ENCODE measurements at regions not wholly inside any gene's neighbourhood (a gene's known extent, or its start where the extent isn't known, plus 50 kb on each side); places are given as distances from the start of the nearest gene placed in this dataset.

DNA sequence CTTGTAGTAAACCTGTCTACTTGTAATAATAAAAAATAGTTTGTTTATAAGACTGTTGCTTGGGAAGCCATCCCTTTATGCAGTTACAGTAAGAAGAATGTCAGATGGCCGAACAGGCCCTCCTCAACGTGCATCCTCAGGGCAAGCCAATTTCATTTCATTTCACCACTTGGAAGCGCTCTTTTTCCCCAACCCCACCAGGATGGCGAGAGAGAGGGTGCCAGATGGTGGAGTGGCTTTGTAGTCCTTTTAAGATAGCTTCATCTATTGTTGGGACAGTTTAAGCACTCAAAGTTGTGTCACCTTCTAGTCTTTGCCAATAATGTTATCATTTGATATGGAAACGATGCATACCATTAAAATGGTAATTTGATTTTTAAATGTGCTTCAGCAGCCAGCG lies 356.3 kb upstream of the CAMK1G start:
- POLR2A ChIA-PET = no interaction called here
- no peaks in the 10 kb centered on the region for H3K4me1 Mint-ChIP-seq (ENCODE audit: low read depth)
- CTCF ChIA-PET = no interaction called here
- H3K27ac Mint-ChIP-seq = no peak overlapping the region
- H3K4me3 Mint-ChIP-seq = no peak overlapping the region
- ATAC-seq = no peak
- H3K27me3 Mint-ChIP-seq (ENCODE audit: low read depth) = no peaks in the 10 kb centered on the region
- H3K9me3 Mint-ChIP-seq (ENCODE audit: insufficient read depth) = no peaks in the 10 kb centered on the region
- no peak for DNase-seq
- no peaks in the 10 kb centered on the region for H3K36me3 Mint-ChIP-seq (ENCODE audit: low read depth)

GRCh38 chr1:209227941-209228340 lies 355.6 kb upstream of the CAMK1G start:
- no peaks in the 10 kb centered on the region for H3K27me3 Mint-ChIP-seq (ENCODE audit: low read depth)
- no peak for ATAC-seq
- POLR2A ChIA-PET = no interaction called here
- no peaks in the 10 kb centered on the region for H3K36me3 Mint-ChIP-seq (ENCODE audit: low read depth)
- no peaks in the 10 kb centered on the region for H3K4me1 Mint-ChIP-seq (ENCODE audit: low read depth)
- no peak overlapping the region for H3K4me3 Mint-ChIP-seq
- CTCF ChIA-PET = no interaction called here
- no peaks in the 10 kb centered on the region for H3K9me3 Mint-ChIP-seq (ENCODE audit: insufficient read depth)
- no peak overlapping the region for H3K27ac Mint-ChIP-seq
- no peak for DNase-seq

- H3K27me3 Mint-ChIP-seq (ENCODE audit: low read depth) = no peaks in the 10 kb centered on the region
- ATAC-seq (no peak), DNase-seq (no peak)
- H3K4me3 Mint-ChIP-seq = no peak overlapping the region
- H3K9me3 Mint-ChIP-seq (ENCODE audit: insufficient read depth) = no peaks in the 10 kb centered on the region
- ChIA-PET CTCF (no interaction called here), POLR2A (no interaction called here)
- H3K4me1 Mint-ChIP-seq (ENCODE audit: low read depth) = no peaks in the 10 kb centered on the region
- no peaks in the 10 kb centered on the region for H3K36me3 Mint-ChIP-seq (ENCODE audit: low read depth)
- no peak overlapping the region for H3K27ac Mint-ChIP-seq
These were observed 353.9 kb upstream of the CAMK1G start for GRCh38 chr1:209229494-209230061.

- CTCF ChIA-PET = no interaction called here
- Mint-ChIP-seq H3K27me3 (ENCODE audit: low read depth) (no peaks in the 10 kb centered on the region), H3K27ac (no peak overlapping the region)
These were observed 353.2 kb upstream of the CAMK1G start for GRCh38 chr1:209230314-209230713.

DNA sequence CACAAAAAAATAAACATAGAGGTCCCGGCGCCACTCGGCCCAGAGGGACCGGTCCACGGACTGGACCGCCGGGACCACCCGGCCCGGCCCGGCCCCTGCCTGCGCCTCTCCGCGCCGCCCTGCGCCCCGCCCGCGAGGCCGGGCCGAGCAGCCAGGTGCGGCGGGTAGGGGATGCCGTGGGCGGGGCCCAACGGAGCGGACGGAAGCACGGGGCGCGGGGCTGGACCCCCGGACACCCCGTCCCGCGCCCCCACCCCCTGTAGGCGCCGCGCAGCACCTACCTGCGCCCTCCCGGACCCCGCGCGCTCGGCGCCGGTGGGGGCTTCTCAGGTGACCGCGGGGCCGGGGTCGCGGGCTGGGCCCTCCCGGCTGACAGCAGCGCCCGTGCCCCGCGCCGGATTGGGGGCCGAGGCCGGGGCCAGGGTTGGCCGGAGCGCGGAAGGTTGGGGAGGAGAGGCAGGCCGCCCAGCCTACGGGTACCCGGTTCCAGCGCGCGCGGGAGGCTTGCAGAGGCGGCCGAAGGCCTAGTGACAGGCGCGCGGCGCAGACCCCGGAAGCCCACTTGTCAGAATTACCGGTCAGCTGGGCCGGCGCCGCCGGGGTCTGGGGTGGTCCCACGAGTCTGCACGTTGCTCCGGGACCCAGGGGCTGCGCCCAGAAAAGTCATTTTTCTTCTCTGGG lies 351.9 kb upstream of the CAMK1G start:
- no peak overlapping the region for H3K4me3 Mint-ChIP-seq
- ATAC-seq = no peak

More at GRCh38 chr1:209230314-209230713, 353.2 kb upstream of the CAMK1G start:
- no peak for ATAC-seq
- Mint-ChIP-seq H3K4me1 (ENCODE audit: low read depth) (no peaks in the 10 kb centered on the region), H3K4me3 (no peak overlapping the region), H3K36me3 (ENCODE audit: low read depth) (no peaks in the 10 kb centered on the region), H3K9me3 (ENCODE audit: insufficient read depth) (no peaks in the 10 kb centered on the region)
- POLR2A ChIA-PET = no interaction called here
- no peak for DNase-seq

DNA sequence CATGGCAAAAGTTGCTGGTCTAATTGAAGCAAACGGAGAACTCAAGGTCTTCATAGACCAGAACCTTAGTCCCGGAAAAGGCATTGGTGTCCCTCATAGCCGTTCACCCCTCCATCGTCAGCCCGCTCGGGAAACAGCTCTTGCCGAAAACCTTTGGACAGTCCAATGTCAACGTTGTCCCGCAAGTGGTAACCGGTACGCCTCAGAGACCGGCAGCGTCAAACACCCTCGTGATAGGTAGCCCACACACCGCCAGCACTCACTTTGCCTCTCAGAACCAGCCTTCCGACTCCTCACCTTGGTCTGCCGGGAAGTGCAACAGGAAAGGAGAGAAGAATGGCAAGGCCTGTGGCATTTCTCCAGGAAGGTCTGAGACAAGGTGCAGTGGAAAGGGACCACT lies 351.3 kb upstream of the CAMK1G start:
- no peaks in the 10 kb centered on the region for H3K36me3 Mint-ChIP-seq (ENCODE audit: low read depth)
- H3K4me1 Mint-ChIP-seq (ENCODE audit: low read depth) = no peaks in the 10 kb centered on the region
- POLR2A ChIA-PET = no interaction called here
- DNase-seq = no peak
- no peak overlapping the region for H3K4me3 Mint-ChIP-seq
- H3K9me3 Mint-ChIP-seq (ENCODE audit: insufficient read depth) = no peaks in the 10 kb centered on the region
- ATAC-seq = no peak
- no peaks in the 10 kb centered on the region for H3K27me3 Mint-ChIP-seq (ENCODE audit: low read depth)
- CTCF ChIA-PET = no interaction called here
- H3K27ac Mint-ChIP-seq = no peak overlapping the region

More for the DNA sequence above, 351.9 kb upstream of the CAMK1G start:
- ChIA-PET CTCF (no interaction called here), POLR2A (no interaction called here)
- Mint-ChIP-seq H3K9me3 (ENCODE audit: insufficient read depth) (no peaks in the 10 kb centered on the region), H3K36me3 (ENCODE audit: low read depth) (no peaks in the 10 kb centered on the region), H3K27ac (no peak overlapping the region), H3K27me3 (ENCODE audit: low read depth) (no peaks in the 10 kb centered on the region), H3K4me1 (ENCODE audit: low read depth) (no peaks in the 10 kb centered on the region)
- DNase-seq = no peak

GRCh38 chr1:209232759-209233158 lies 350.8 kb upstream of the CAMK1G start:
- ATAC-seq (no peak), DNase-seq (no peak)
- Mint-ChIP-seq H3K4me1 (ENCODE audit: low read depth) (no peaks in the 10 kb centered on the region), H3K27me3 (ENCODE audit: low read depth) (no peaks in the 10 kb centered on the region), H3K4me3 (no peak overlapping the region), H3K36me3 (ENCODE audit: low read depth) (no peaks in the 10 kb centered on the region), H3K9me3 (ENCODE audit: insufficient read depth) (no peaks in the 10 kb centered on the region), H3K27ac (no peak overlapping the region)
- ChIA-PET CTCF (no interaction called here), POLR2A (no interaction called here)

GRCh38 chr1:209235166-209235565 lies 348.3 kb upstream of the CAMK1G start:
- no peaks in the 10 kb centered on the region for H3K9me3 Mint-ChIP-seq (ENCODE audit: insufficient read depth)

GRCh38 chr1:209238356-209238755 lies 345.2 kb upstream of the CAMK1G start:
- Mint-ChIP-seq H3K4me3 (no peak overlapping the region), H3K27me3 (ENCODE audit: low read depth) (no peaks in the 10 kb centered on the region), H3K4me1 (ENCODE audit: low read depth) (no peaks in the 10 kb centered on the region), H3K27ac (no peak overlapping the region), H3K9me3 (ENCODE audit: insufficient read depth) (no peaks in the 10 kb centered on the region), H3K36me3 (ENCODE audit: low read depth) (no peaks in the 10 kb centered on the region)
- no peak for ATAC-seq
- no peak for DNase-seq
- ChIA-PET POLR2A (no interaction called here), CTCF (interaction anchor here (2.4 kb wide), 1 partner anchor 11 kb away, joined by 13 read pairs; no protein-coding TSS in a partner anchor)

More at GRCh38 chr1:209235166-209235565, 348.3 kb upstream of the CAMK1G start:
- no peak for ATAC-seq
- DNase-seq = no peak
- no peak overlapping the region for H3K4me3 Mint-ChIP-seq
- no peak overlapping the region for H3K27ac Mint-ChIP-seq
- no peaks in the 10 kb centered on the region for H3K4me1 Mint-ChIP-seq (ENCODE audit: low read depth)
- H3K36me3 Mint-ChIP-seq (ENCODE audit: low read depth) = no peaks in the 10 kb centered on the region
- CTCF ChIA-PET = interaction anchor here (0.8 kb wide), 1 partner anchor 13 kb away, joined by 5 read pairs; no protein-coding TSS in a partner anchor
- no peaks in the 10 kb centered on the region for H3K27me3 Mint-ChIP-seq (ENCODE audit: low read depth)
- POLR2A ChIA-PET = no interaction called here

DNA sequence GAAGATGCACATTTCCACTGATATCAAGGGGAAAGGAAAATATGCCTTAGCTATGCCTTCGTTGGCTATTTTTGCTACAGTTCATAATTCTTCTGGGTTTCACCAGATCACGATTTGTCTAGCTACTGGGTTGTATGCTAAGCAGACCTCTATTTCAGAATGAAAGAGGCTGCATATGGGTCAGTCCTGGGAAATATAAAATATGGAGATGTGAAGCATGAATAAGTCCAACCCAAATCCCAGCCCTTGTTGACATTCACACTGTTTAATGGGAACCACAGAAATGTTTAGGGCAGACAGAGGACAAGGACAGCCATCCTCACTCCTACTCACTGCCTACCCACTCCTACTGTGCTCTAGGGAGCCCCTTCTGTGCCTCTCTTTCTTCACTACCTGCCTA lies 343.2 kb upstream of the CAMK1G start:
- DNase-seq = no peak
- Mint-ChIP-seq H3K4me3 (no peak overlapping the region), H3K4me1 (ENCODE audit: low read depth) (no peaks in the 10 kb centered on the region), H3K27me3 (ENCODE audit: low read depth) (no peaks in the 10 kb centered on the region), H3K27ac (no peak overlapping the region), H3K9me3 (ENCODE audit: insufficient read depth) (no peaks in the 10 kb centered on the region), H3K36me3 (ENCODE audit: low read depth) (no peaks in the 10 kb centered on the region)
- CTCF ChIA-PET = interaction anchor here (2.4 kb wide), 1 partner anchor 9 kb away, joined by 13 read pairs; no protein-coding TSS in a partner anchor
- POLR2A ChIA-PET = no interaction called here
- ATAC-seq = no peak

DNA sequence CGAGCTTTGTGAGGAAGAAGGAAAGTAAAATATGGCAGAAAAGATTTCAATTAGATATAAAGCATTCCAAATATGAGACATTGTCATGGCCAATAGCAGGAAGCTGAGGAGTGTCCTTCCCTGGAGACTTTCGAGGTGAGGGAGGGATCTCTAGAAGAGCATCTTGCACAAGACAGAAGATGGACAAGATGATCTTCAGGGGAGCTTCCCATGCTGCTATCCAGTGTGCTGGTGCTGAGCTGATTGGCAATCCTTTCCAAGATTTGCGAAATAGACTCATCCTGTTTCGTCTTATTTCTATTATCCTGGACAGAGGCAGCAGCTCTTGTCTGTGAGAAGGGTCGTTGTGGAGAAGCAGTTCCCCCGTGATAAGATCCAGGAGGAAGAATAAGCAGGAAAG lies 342.0 kb upstream of the CAMK1G start:
- Mint-ChIP-seq H3K36me3 (ENCODE audit: low read depth) (no peaks in the 10 kb centered on the region), H3K4me3 (no peak overlapping the region), H3K27me3 (ENCODE audit: low read depth) (no peaks in the 10 kb centered on the region), H3K4me1 (ENCODE audit: low read depth) (no peaks in the 10 kb centered on the region), H3K9me3 (ENCODE audit: insufficient read depth) (no peaks in the 10 kb centered on the region), H3K27ac (no peak overlapping the region)
- no peak for DNase-seq
- no peak for ATAC-seq
- POLR2A ChIA-PET = no interaction called here
- CTCF ChIA-PET = no interaction called here

GRCh38 chr1:209248649-209249279 lies 334.8 kb upstream of the CAMK1G start:
- DNase-seq = peak; percentile 65
- no peak overlapping the region for H3K4me3 Mint-ChIP-seq
- ChIA-PET CTCF (interaction anchor here (0.8 to 2.6 kb wide), 16 partner anchors 9 to 1003 kb away, joined by 3 to 17 read pairs (median 4); no protein-coding TSS in a partner anchor), POLR2A (no interaction called here)
- no peaks in the 10 kb centered on the region for H3K27me3 Mint-ChIP-seq (ENCODE audit: low read depth)
- H3K9me3 Mint-ChIP-seq (ENCODE audit: insufficient read depth) = no peaks in the 10 kb centered on the region
- no peaks in the 10 kb centered on the region for H3K36me3 Mint-ChIP-seq (ENCODE audit: low read depth)
- H3K4me1 Mint-ChIP-seq (ENCODE audit: low read depth) = no peaks in the 10 kb centered on the region
- H3K27ac Mint-ChIP-seq = no peak overlapping the region
- ATAC-seq = peak; percentile 55
